ENCODE measurements at regions not wholly inside any gene's neighbourhood (a gene's known extent, or its start where the extent isn't known, plus 50 kb on each side); places are given as distances from the start of the nearest gene placed in this dataset.

GRCh38 chr2:198966269-198966668 is 491.5 kb downstream of the SATB2 start:
- POLR2A ChIA-PET: no interaction called here
- DNase-seq (ENCODE audit: extremely low spot score): no peak
- no peak for TF ChIP-seq CTCF (IDR thresholded peaks at IDR 0.05; ENCODE audit: control extremely low read depth, extremely low read depth, low read depth, missing control alignments)
- CTCF ChIA-PET: no interaction called here

- ChIA-PET CTCF (interaction anchor here (1.3 kb wide), 1 partner anchor 12 kb away, joined by 3 read pairs; no protein-coding TSS in a partner anchor), POLR2A (no interaction called here)
- TF ChIP-seq CTCF (IDR thresholded peaks at IDR 0.05; ENCODE audit: control extremely low read depth, extremely low read depth, low read depth, missing control alignments): no peak
- DNase-seq (ENCODE audit: extremely low spot score): no peak
These were observed 496.2 kb downstream of the SATB2 start for GRCh38 chr2:198961547-198961946.

DNA sequence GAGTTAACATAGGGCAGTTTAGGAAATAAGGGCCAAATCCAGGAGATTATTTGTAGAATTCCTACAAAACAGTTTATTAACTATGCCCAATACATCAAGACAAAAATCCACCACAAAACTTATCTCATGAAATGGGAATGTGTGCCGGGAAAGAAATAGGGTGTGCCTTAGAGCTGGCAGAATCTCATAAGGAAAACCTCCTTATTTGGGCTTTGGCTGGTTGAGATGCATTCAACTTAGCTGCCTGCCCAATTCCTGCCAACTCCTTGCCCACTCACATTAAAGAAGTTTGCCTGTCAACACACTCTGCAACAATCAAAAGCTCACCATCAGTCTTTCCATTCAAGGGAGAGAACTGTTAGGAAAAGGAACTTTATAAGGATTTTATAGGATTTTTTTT is 500.6 kb downstream of the SATB2 start:
- no peak for TF ChIP-seq CTCF (IDR thresholded peaks at IDR 0.05; ENCODE audit: control extremely low read depth, extremely low read depth, low read depth, missing control alignments)
- no peak for DNase-seq (ENCODE audit: extremely low spot score)
- CTCF ChIA-PET: no interaction called here
- POLR2A ChIA-PET: no interaction called here

- ChIA-PET POLR2A (no interaction called here), CTCF (no interaction called here)
- no peak for TF ChIP-seq CTCF (IDR thresholded peaks at IDR 0.05; ENCODE audit: control extremely low read depth, extremely low read depth, low read depth, missing control alignments)
- no peak for DNase-seq (ENCODE audit: extremely low spot score)
These were observed 504.4 kb downstream of the SATB2 start for GRCh38 chr2:198953328-198953727.

GRCh38 chr2:198950803-198951202 is 506.9 kb downstream of the SATB2 start:
- ChIA-PET POLR2A (no interaction called here), CTCF (no interaction called here)
- no peak for TF ChIP-seq CTCF (IDR thresholded peaks at IDR 0.05; ENCODE audit: control extremely low read depth, extremely low read depth, low read depth, missing control alignments)
- no peak for DNase-seq (ENCODE audit: extremely low spot score)

- DNase-seq (ENCODE audit: extremely low spot score): no peak
- ChIA-PET POLR2A (no interaction called here), CTCF (interaction anchor here (0.7 kb wide), 1 partner anchor 28 kb away, joined by 3 read pairs; no protein-coding TSS in a partner anchor)
- TF ChIP-seq CTCF (IDR thresholded peaks at IDR 0.05; ENCODE audit: control extremely low read depth, extremely low read depth, low read depth, missing control alignments): no peak
These were observed 512.2 kb downstream of the SATB2 start for GRCh38 chr2:198945496-198945895.

GRCh38 chr2:198930170-198930569 is 527.6 kb downstream of the SATB2 start:
- CTCF ChIA-PET: no interaction called here
- POLR2A ChIA-PET: no interaction called here
- TF ChIP-seq CTCF (IDR thresholded peaks at IDR 0.05; ENCODE audit: control extremely low read depth, extremely low read depth, low read depth, missing control alignments): peak; percentile 11
- DNase-seq (ENCODE audit: extremely low spot score): no peak

Measured in GM10248 (cell line).